ENCODE measurements at regions not wholly inside any gene's neighbourhood (a gene's known extent, or its start where the extent isn't known, plus 50 kb on each side); places are given as distances from the start of the nearest gene placed in this dataset.

GRCh38 chr10:33101392-33101787 is 143.4 kb upstream of the ITGB1 start:
- CTCF ChIA-PET, result interaction anchor here (1.4 to 2.0 kb wide), 5 partner anchors 10 to 22 kb away, joined by 3 to 10 read pairs (median 4); no protein-coding TSS in a partner anchor
- H3K9me1 ChIP-seq (replicated peaks; ENCODE audit: control insufficient read depth, extremely low read depth, insufficient read depth, low read length), result no peaks in the 10 kb centered on the region
- POLR2A ChIA-PET, result no interaction called here
- no peak for FAIRE-seq
- intact Hi-C loops (cut with micrococcal nuclease), result no loop called here
- H3K9me3 ChIP-seq (replicated peaks; ENCODE audit: control insufficient read depth, insufficient read depth, low read length), result no peaks in the 10 kb centered on the region
- no peak overlapping the region for H3K27ac ChIP-seq (ENCODE audit: insufficient read depth, low read depth, low read length)
- H3K4me3 ChIP-seq (replicated peaks in 1 of 3; ENCODE audit: insufficient read depth in 1 of 3, low read depth in 1 of 3, low read length in 3 of 3), result no peak overlapping the region
- H3K4me2 ChIP-seq (ENCODE audit: insufficient read depth, low read length), result no peak overlapping the region
- H3K4me1 ChIP-seq (ENCODE audit: control insufficient read depth, extremely low read depth, insufficient read depth, low read length), result no peaks in the 10 kb centered on the region
- no peak overlapping the region for H3K9ac ChIP-seq (replicated peaks; ENCODE audit: extremely low read depth, insufficient read depth, low read length)
- dilution Hi-C loops (cut with MboI; ENCODE audit: extremely low pct_ligation_motif_present, low sequenced_read_pairs), result no loop called here
- H4K20me1 ChIP-seq (replicated peaks; ENCODE audit: control insufficient read depth, extremely low read depth, insufficient read depth, low read length), result no peaks in the 10 kb centered on the region
- no peaks in the 10 kb centered on the region for H3K36me3 ChIP-seq (ENCODE audit: control insufficient read depth in 2 of 2, extremely low read depth in 1 of 2, insufficient read depth in 2 of 2, low read length in 2 of 2)
- BruUV-seq (replicated peaks), result no TSS peak
- no peak overlapping the region for H2AFZ ChIP-seq (ENCODE audit: low read depth, low read length)
- DNase-seq (ENCODE audit: low read depth, low spot score), result no peak
- H3K79me2 ChIP-seq (ENCODE audit: control insufficient read depth, insufficient read depth, low read length), result no peaks in the 10 kb centered on the region
- TF ChIP-seq POLR2AphosphoS5 (IDR thresholded peaks at IDR 0.05; ENCODE audit: insufficient read depth, low read depth, low read length) (no peak), JUN (IDR thresholded peaks at IDR 0.05; ENCODE audit: borderline replicate concordance, insufficient read depth, insufficient read length, low read depth) (no peak), MYC (IDR thresholded peaks at IDR 0.05; ENCODE audit: low read depth, low read length) (no peak), GATA2 (IDR thresholded peaks at IDR 0.05; ENCODE audit: insufficient read depth, insufficient read length, low read depth, low read length) (no peak), FOS (IDR thresholded peaks at IDR 0.05; ENCODE audit: borderline replicate concordance, insufficient read depth, low read length) (no peak), EZH2 (IDR thresholded peaks at IDR 0.05; ENCODE audit: borderline replicate concordance, low read depth, low read length, severe bottlenecking) (no peak), POLR2A (IDR thresholded peaks at IDR 0.05; ENCODE audit: low read depth, low read length) (no peak)
- TF ChIP-seq, protein P1, sequence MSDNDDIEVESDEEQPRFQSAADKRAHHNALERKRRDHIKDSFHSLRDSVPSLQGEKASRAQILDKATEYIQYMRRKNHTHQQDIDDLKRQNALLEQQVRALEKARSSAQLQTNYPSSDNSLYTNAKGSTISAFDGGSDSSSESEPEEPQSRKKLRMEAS (IDR thresholded peaks at IDR 0.05; ENCODE audit: insufficient read depth, insufficient read length), result no peak
- TF ChIP-seq, protein P2, sequence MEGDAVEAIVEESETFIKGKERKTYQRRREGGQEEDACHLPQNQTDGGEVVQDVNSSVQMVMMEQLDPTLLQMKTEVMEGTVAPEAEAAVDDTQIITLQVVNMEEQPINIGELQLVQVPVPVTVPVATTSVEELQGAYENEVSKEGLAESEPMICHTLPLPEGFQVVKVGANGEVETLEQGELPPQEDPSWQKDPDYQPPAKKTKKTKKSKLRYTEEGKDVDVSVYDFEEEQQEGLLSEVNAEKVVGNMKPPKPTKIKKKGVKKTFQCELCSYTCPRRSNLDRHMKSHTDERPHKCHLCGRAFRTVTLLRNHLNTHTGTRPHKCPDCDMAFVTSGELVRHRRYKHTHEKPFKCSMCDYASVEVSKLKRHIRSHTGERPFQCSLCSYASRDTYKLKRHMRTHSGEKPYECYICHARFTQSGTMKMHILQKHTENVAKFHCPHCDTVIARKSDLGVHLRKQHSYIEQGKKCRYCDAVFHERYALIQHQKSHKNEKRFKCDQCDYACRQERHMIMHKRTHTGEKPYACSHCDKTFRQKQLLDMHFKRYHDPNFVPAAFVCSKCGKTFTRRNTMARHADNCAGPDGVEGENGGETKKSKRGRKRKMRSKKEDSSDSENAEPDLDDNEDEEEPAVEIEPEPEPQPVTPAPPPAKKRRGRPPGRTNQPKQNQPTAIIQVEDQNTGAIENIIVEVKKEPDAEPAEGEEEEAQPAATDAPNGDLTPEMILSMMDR (IDR thresholded peaks at IDR 0.05; ENCODE audit: extremely low read depth in 1 of 2, insufficient read depth in 1 of 2, low read depth in 1 of 2, low read length in 2 of 2), result no peak
- H3K27me3 ChIP-seq (ENCODE audit: control insufficient read depth in 2 of 2, insufficient read depth in 2 of 2, low read length in 2 of 2), result no peaks in the 10 kb centered on the region

Data from endothelial cell of umbilical vein (primary cell).